Common myeloid progenitor, CD34-positive (primary cell): ENCODE measurements at regions not wholly inside any gene's neighbourhood (a gene's known extent, or its start where the extent isn't known, plus 50 kb on each side); places are given as distances from the start of the nearest gene placed in this dataset.

Experiments
- CTCF ChIA-PET: fragments of 350-600 bp; sonication (Branson Sonifier 250); formaldehyde crosslinking; loops from one replicate; lab custom pipeline; 2021; ENCODE audit warnings: antibody characterized with exemption; lab: Charles Lee
- POLR2A ChIA-PET: fragments of 350-600 bp; sonication (Branson Sonifier 250); formaldehyde crosslinking; loops from one replicate; lab custom pipeline; 2021; ENCODE audit warnings: antibody characterized with exemption; lab: Charles Lee
- DNase-seq, 3 donors: peaks; one replicate each; pipeline versions ENCODE4 v3.0.0 to v3.0.0-alpha.2; 2013
- H3K27ac ChIP-seq, 2 experiments: 1 replicate in 1 of 2; 2 replicates in 1 of 2; pipeline ENCODE4 v1.7.0; 2013; ENCODE audit warnings: inconsistent platforms in 2 of 2, low read length in 2 of 2, mild to moderate bottlenecking in 2 of 2, low read depth in 1 of 2, moderate library complexity in 1 of 2; ENCODE audit not compliant: severe bottlenecking in 2 of 2, insufficient read depth in 1 of 2, poor library complexity in 1 of 2
- H3K27me3 ChIP-seq, 5 experiments: replicated peaks in 2 of 5; 1 replicate in 3 of 5; 2 replicates in 2 of 5; pipeline versions ENCODE4 v1.6.1 to v1.7.0; 2013; ENCODE audit warnings: low read length in 4 of 5, mild to moderate bottlenecking in 2 of 5, moderate library complexity in 2 of 5, inconsistent platforms in 1 of 5; ENCODE audit not compliant: insufficient read depth in 5 of 5, control insufficient read depth in 4 of 5
- H3K36me3 ChIP-seq, 4 experiments: 1 replicate in 2 of 4; 2 replicates in 2 of 4; pipeline versions ENCODE4 v1.6.1 to v1.7.0; 2013; ENCODE audit warnings: low read length in 3 of 4, control low read depth in 1 of 4, mild to moderate bottlenecking in 1 of 4; ENCODE audit not compliant: control insufficient read depth in 4 of 4, insufficient read depth in 4 of 4
- H3K4me1 ChIP-seq, 4 experiments: 1 replicate in 3 of 4; 2 replicates in 1 of 4; pipeline versions ENCODE4 v1.6.1 to v1.7.1; 2013; ENCODE audit warnings: low read length in 3 of 4, mild to moderate bottlenecking in 3 of 4, control low read depth in 1 of 4, inconsistent platforms in 1 of 4, moderate library complexity in 1 of 4; ENCODE audit not compliant: control insufficient read depth in 4 of 4, insufficient read depth in 4 of 4; ENCODE audit errors: control extremely low read depth in 1 of 4
- H3K4me3 ChIP-seq, 7 experiments: 1 replicate in 4 of 7; 2 replicates in 3 of 7; pipeline versions ENCODE4 v1.5.1 to v1.7.0; 2013; ENCODE audit warnings: mild to moderate bottlenecking in 7 of 7, low read length in 6 of 7, moderate library complexity in 6 of 7, inconsistent platforms in 2 of 7, low read depth in 2 of 7, control low read depth in 1 of 7; ENCODE audit not compliant: insufficient read depth in 4 of 7, control insufficient read depth in 1 of 7; ENCODE audit errors: extremely low read depth in 1 of 7
- H3K9me3 ChIP-seq, 5 experiments: 1 replicate in 4 of 5; 2 replicates in 1 of 5; pipeline versions ENCODE4 v1.6.1 to v1.7.1; 2013; ENCODE audit warnings: low read length in 4 of 5, mild to moderate bottlenecking in 2 of 5, inconsistent platforms in 1 of 5, low read depth in 1 of 5, moderate library complexity in 1 of 5; ENCODE audit not compliant: control insufficient read depth in 4 of 5, insufficient read depth in 2 of 5; ENCODE audit errors: control extremely low read depth in 1 of 5
- WGBS: methylation state at CpG from one replicate; pipeline ENCODE4 v1.1.5; 2013; ENCODE audit not compliant: insufficient coverage; 5-methylcytosine and 5-hydroxymethylcytosine counted together

DNA sequence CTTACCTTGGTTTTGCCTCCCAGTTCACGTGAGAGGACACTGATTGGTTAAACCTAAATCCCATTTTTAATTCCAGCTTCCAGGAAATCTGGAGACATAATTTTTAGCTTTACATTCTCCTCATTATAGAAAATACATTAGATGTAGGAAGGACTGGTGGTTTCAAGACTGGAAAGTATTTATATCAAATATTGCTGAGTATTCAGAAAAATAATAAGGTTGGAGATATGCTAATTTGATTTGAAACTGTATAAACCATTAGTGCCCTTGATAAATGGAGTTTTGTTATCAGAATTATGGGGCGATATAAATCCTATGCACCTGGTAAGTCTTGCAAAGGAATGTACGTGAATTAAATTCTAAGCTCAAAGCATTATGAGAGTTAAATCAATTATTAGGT, 218.0 kb upstream of the ADGRL4 start:
- no peaks in the 10 kb centered on the region for H3K27me3 ChIP-seq
- H3K4me1 ChIP-seq: no peaks in the 10 kb centered on the region
- 85% methylated on average over 3 of the region's 3 CpGs for WGBS
- POLR2A ChIA-PET: no interaction called here
- no peak overlapping the region for H3K4me3 ChIP-seq
- H3K36me3 ChIP-seq: no peaks in the 10 kb centered on the region
- CTCF ChIA-PET: interaction anchor here (1.0 to 1.4 kb wide), 4 partner anchors 8 to 36 kb away, joined by 3 read pairs; no protein-coding TSS in a partner anchor
- peaks cover 0 to 9% (median 5%) of the 10 kb centered on the region in 5 experiments for H3K9me3 ChIP-seq
- H3K27ac ChIP-seq: no peak overlapping the region
- DNase-seq: no peak

DNA sequence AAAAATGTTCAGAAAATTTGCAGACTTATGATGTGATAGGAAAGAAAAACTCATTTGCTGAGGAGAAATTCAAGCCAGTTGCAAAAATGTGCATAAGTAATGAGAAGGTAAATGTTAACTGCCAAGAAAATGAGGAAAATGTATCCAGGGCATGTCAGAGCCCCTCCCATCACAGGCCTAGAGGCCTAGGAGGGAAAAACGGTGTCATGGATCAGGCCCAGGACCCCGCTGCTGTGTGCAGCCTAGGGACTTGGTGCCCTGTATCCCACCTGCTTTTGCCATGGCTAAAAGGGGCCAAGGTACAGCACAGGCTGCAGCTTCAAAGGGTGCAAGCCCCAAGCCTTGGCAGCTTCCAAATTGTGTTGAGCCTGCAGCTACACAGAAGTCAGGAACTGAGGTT, 214.0 kb upstream of the ADGRL4 start:
- Histone ChIP-seq H3K4me3 (no peak overlapping the region), H3K27ac (no peak overlapping the region), H3K4me1 (no peaks in the 10 kb centered on the region), H3K9me3 (peaks cover 0 to 9% (median 5%) of the 10 kb centered on the region in 5 experiments), H3K36me3 (no peaks in the 10 kb centered on the region), H3K27me3 (no peaks in the 10 kb centered on the region)
- POLR2A ChIA-PET: no interaction called here
- WGBS: no CpG with 5 or more reads among the region's 2 CpGs
- CTCF ChIA-PET: interaction anchor here (0.7 kb wide), 1 partner anchor 24 kb away, joined by 3 read pairs; no protein-coding TSS in a partner anchor
- DNase-seq: no peak

DNA sequence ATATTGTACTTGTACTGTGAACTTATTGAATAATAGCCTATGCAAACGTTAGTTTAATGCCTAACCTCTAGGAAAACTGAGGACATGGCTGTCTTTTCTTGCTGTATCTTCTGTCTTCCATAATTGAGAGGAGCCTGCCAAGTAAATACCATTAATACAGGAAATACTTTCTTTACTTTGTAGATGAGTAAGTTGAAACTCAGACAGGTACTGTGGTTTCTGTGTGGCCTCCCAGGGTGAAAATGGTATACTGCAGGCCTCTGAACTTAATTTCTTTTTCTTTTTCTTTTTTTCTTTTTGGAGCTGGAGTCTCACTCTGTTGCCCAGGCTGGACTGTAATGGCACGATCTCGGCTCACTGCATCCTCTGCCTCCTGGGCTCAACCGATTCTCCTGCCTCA, 208.8 kb upstream of the ADGRL4 start:
- H3K27ac ChIP-seq: no peak overlapping the region
- CTCF ChIA-PET: no interaction called here
- 92% methylated on average over 4 of the region's 4 CpGs for WGBS
- H3K4me1 ChIP-seq: no peaks in the 10 kb centered on the region
- H3K4me3 ChIP-seq: no peak overlapping the region
- no peaks in the 10 kb centered on the region for H3K9me3 ChIP-seq
- H3K27me3 ChIP-seq: no peaks in the 10 kb centered on the region
- no peak for DNase-seq
- H3K36me3 ChIP-seq: no peaks in the 10 kb centered on the region
- POLR2A ChIA-PET: no interaction called here

DNA sequence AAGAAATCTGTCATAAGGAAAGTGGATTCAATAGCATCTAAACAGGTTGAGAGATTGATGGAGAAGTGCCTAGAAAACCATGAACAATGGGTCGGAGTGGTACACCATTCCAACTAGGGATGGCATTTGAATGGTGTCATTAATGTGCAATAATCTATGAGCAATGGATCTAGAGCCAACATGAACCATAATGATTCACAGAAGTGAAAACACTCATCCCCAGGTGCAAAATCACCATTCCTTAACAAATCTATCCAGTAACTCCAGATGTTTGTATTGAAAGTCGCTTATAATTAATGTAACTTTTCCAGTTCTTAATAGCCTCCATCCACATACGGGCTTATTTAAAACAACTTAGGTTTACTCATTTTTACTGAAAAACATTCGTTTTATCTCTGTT, 201.3 kb upstream of the ADGRL4 start:
- Histone ChIP-seq H3K4me3 (no peak overlapping the region), H3K27ac (no peak overlapping the region), H3K9me3 (no peaks in the 10 kb centered on the region), H3K4me1 (no peaks in the 10 kb centered on the region), H3K36me3 (no peaks in the 10 kb centered on the region), H3K27me3 (no peaks in the 10 kb centered on the region)
- CTCF ChIA-PET: no interaction called here
- no peak for DNase-seq
- WGBS: 100% methylated on average over 1 of the region's 4 CpGs
- POLR2A ChIA-PET: no interaction called here

DNA sequence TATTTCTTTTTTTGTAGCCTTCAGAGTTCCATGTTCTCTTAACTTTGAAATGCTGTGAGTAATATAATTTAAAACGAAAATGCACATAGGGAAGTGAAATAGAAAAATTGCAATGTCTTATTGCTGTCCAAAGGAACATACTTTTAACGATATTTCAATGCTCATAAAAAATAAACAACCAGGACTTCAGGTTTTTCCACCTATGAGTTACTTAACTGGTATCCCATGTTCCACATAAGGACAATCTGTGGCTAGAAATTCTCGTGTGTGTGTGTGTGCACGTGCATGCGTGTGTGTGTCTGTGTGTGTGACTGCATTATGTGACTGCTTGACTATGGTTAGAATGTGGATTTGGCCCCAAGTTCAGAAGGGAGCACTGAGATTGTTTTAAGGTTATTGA, 200.8 kb upstream of the ADGRL4 start:
- no CpG with 5 or more reads among the region's 5 CpGs for WGBS
- Histone ChIP-seq H3K27ac (no peak overlapping the region), H3K36me3 (no peaks in the 10 kb centered on the region), H3K4me1 (no peaks in the 10 kb centered on the region), H3K27me3 (no peaks in the 10 kb centered on the region), H3K9me3 (no peaks in the 10 kb centered on the region), H3K4me3 (no peak overlapping the region)
- DNase-seq: no peak
- POLR2A ChIA-PET: no interaction called here
- CTCF ChIA-PET: no interaction called here

DNA sequence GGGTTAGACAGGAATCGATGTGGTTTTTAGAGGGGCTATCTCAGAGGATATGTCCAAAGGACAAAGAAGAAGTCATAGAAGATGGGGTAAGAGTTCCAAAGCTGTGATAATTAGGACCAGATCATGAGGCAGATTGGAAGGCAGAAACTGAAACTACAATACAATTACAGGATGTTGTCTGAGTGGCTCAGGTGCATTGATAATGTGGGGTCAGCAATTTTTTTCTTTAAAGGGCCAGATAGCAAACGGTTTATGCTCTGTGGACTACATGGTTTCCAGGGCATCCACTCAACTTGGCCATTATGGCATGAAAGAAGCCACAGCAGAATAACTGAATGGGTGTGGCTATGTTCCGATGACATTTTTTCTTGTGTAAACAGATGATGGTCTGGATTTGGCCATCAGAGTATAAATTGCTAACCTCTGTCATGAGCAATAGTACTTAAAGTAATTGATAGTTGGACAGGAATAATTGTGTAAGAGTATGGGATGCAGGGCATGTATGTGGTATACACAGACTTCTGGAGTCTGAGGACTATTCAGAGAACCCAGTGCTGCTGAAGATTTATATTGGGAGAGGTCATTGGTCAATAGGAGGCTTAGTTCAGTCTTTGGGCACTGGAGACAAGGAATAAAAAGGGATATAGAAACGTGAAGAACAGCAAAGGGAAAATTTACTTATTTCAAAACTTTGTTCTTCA, 198.4 kb upstream of the ADGRL4 start:
- H3K27me3 ChIP-seq: no peaks in the 10 kb centered on the region
- WGBS: 92% methylated on average over 3 of the region's 4 CpGs
- no peak for DNase-seq
- H3K36me3 ChIP-seq: no peaks in the 10 kb centered on the region
- no peak overlapping the region for H3K4me3 ChIP-seq
- no peaks in the 10 kb centered on the region for H3K4me1 ChIP-seq
- CTCF ChIA-PET: no interaction called here
- POLR2A ChIA-PET: no interaction called here
- H3K27ac ChIP-seq: no peak overlapping the region
- no peaks in the 10 kb centered on the region for H3K9me3 ChIP-seq

DNA sequence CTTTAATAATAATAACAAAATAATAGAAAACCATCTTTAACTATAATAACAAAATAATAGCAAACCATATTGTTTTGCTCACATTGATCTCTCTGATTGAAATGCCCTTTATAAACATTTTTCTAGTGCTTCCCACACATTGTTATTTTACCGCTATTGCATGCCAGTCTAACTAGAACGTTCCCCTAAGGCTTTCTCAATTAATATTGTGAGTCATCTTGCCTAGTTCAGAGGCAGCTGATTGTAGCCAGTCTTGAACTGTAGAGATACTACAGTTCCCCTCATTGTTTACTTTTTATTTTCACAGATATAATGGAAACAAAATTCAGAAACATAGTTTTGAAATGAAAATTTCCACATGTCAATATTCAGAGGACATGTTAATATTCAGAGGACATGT, 192.3 kb upstream of the ADGRL4 start:
- H3K9me3 ChIP-seq: no peaks in the 10 kb centered on the region
- no peak for DNase-seq
- H3K27ac ChIP-seq: no peak overlapping the region
- CTCF ChIA-PET: interaction anchor here (1.9 kb wide), 1 partner anchor 358 kb away, joined by 8 read pairs; no protein-coding TSS in a partner anchor
- POLR2A ChIA-PET: interaction anchor here (0.6 kb wide), 1 partner anchor 51 kb away, joined by 5 read pairs; no protein-coding TSS in a partner anchor
- 71% methylated on average over 1 of the region's 2 CpGs for WGBS
- H3K27me3 ChIP-seq: no peaks in the 10 kb centered on the region
- no peak overlapping the region for H3K4me3 ChIP-seq
- no peaks in the 10 kb centered on the region for H3K36me3 ChIP-seq
- no peaks in the 10 kb centered on the region for H3K4me1 ChIP-seq
